Psoas muscle (tissue), 7 donors: ENCODE measurements at regions not wholly inside any gene's neighbourhood (a gene's known extent, or its start where the extent isn't known, plus 50 kb on each side); places are given as distances from the start of the nearest gene placed in this dataset.

ENCODE experiments used
- ATAC-seq, 4 donors: fragments of 200-7000 bp; cut with Tn5 transposase; one replicate each; pipeline ENCODE4 v1.9.1; 2020; ENCODE audit warnings: moderate library complexity in 3 of 4, mild to moderate bottlenecking in 2 of 4
- DNase-seq, 2 donors: peaks; one replicate each; pipeline ENCODE4 v3.0.0-alpha.2; 2020
- H3K27ac ChIP-seq: fragments of 200-600 bp; one replicate; pipeline ENCODE4 v1.8.0; 2022
- H3K27me3 ChIP-seq, 3 donors: fragments of 200-600 bp in 1 of 3; one replicate each; pipeline versions ENCODE4 v1.6.1 to v1.8.0; 2013 to 2022; ENCODE audit warnings: low read length in 2 of 3, mild to moderate bottlenecking in 2 of 3, moderate library complexity in 1 of 3; ENCODE audit not compliant: insufficient read depth in 3 of 3
- H3K36me3 ChIP-seq, 2 donors: fragments of 200-600 bp in 1 of 2; one replicate each; pipeline versions ENCODE4 v1.6.1 to v1.8.0; 2013 to 2022; ENCODE audit warnings: low read depth in 1 of 2, mild to moderate bottlenecking in 1 of 2, moderate library complexity in 1 of 2; ENCODE audit not compliant: insufficient read depth in 1 of 2
- H3K4me1 ChIP-seq: fragments of 200-600 bp; one replicate; pipeline ENCODE4 v1.8.0; 2022
- H3K4me3 ChIP-seq: fragments of 200-600 bp; one replicate; pipeline ENCODE4 v1.8.0; 2022; ENCODE audit warnings: mild to moderate bottlenecking
- H3K9me3 ChIP-seq: fragments of 200-600 bp; one replicate; pipeline ENCODE4 v1.8.0; 2022
- CTCF ChIP-seq: fragments of 200-600 bp; IDR thresholded peaks from one replicate; pipeline ENCODE4 v1.8.0; 2022; ENCODE audit warnings: antibody characterized with exemption
- WGBS, 3 donors: extraction: QIAGEN DNeasy Blood & Tissue Kit; methylation state at CpG; one replicate each; pipeline versions ENCODE4 v1.1.6 to v1.1.7; 2013; 5-methylcytosine and 5-hydroxymethylcytosine counted together
- intact Hi-C, 2 donors: fragments of 100-400 bp; cut with DNase I; formaldehyde crosslinking; loops; one replicate each; pipeline versions ENCODE4 v1.11.0 to v1.14.2; 2022
- donor health status: healthy with polysubstance abuse.
- donor health status: DM: no; HTN: no; CAD: no; lungs with moderate emphysema.
- donor health status: Bipolar disorder and iron deficiency.
- donor health status: healthy.
- donor health status: DM: yes; HTN: yes; CAD: no.
- donor health status: DM: no; HTN: no; CAD: no.
- donor health status: DM: yes; HTN: yes; CAD: no.

GRCh38 chr11:122516686-122517085 is 138.8 kb upstream of the UBASH3B start:
- ATAC-seq = no peak
- DNase-seq = no peak
- no peak for TF ChIP-seq CTCF
- H3K27ac ChIP-seq = no peak overlapping the region
- intact Hi-C loops = no loop called here
- H3K4me1 ChIP-seq = no peaks in the 10 kb centered on the region
- WGBS, 3 donors = 52 to 60% (median 56%) methylated on average over 2 of the region's 2 CpGs
- no peak overlapping the region for H3K4me3 ChIP-seq
- H3K27me3 ChIP-seq = peaks cover 0 to 17% (median 0%) of the 10 kb centered on the region in 3 donors
- no peaks in the 10 kb centered on the region for H3K9me3 ChIP-seq
- H3K36me3 ChIP-seq = no peaks in the 10 kb centered on the region

GRCh38 chr11:122513997-122514396 is 141.5 kb upstream of the UBASH3B start:
- intact Hi-C loops = no loop called here
- ATAC-seq = no peak
- TF ChIP-seq CTCF = no peak
- no peaks in the 10 kb centered on the region for H3K36me3 ChIP-seq
- WGBS, 3 donors = 33 to 72% (median 54%) methylated on average over 2 of the region's 2 CpGs
- no peaks in the 10 kb centered on the region for H3K4me1 ChIP-seq
- DNase-seq = no peak
- no peaks in the 10 kb centered on the region for H3K9me3 ChIP-seq
- peaks cover 0 to 7% (median 0%) of the 10 kb centered on the region in 3 donors for H3K27me3 ChIP-seq
- H3K27ac ChIP-seq = no peak overlapping the region
- no peak overlapping the region for H3K4me3 ChIP-seq

- Histone ChIP-seq H3K4me1 (no peaks in the 10 kb centered on the region), H3K36me3 (no peaks in the 10 kb centered on the region), H3K27me3 (peaks cover 0 to 7% (median 0%) of the 10 kb centered on the region in 3 donors), H3K4me3 (no peak overlapping the region), H3K27ac (no peak overlapping the region), H3K9me3 (no peaks in the 10 kb centered on the region)
- 42 to 52% (median 48%) methylated on average over 2 of the region's 2 CpGs for WGBS, 3 donors
- intact Hi-C loops = no loop called here
- no peak for TF ChIP-seq CTCF
- no peak for ATAC-seq
- no peak for DNase-seq
Measured at GRCh38 chr11:122513328-122513727, 142.2 kb upstream of the UBASH3B start.

- intact Hi-C loops = no loop called here
- TF ChIP-seq CTCF = no peak
- ATAC-seq (no peak), DNase-seq (no peak)
- no peaks in the 10 kb centered on the region for H3K36me3 ChIP-seq
- H3K27ac ChIP-seq = no peak overlapping the region
- WGBS, 3 donors = 81 to 88% (median 82%) methylated on average over 2 of the region's 2 CpGs
- H3K9me3 ChIP-seq = no peaks in the 10 kb centered on the region
- no peak overlapping the region for H3K4me3 ChIP-seq
- H3K4me1 ChIP-seq = no peaks in the 10 kb centered on the region
- H3K27me3 ChIP-seq = peaks cover 0 to 7% (median 0%) of the 10 kb centered on the region in 3 donors
Measured at GRCh38 chr11:122512688-122513087, 142.8 kb upstream of the UBASH3B start.

- Histone ChIP-seq H3K4me3 (no peak overlapping the region), H3K27ac (no peak overlapping the region), H3K9me3 (no peaks in the 10 kb centered on the region), H3K36me3 (no peaks in the 10 kb centered on the region), H3K4me1 (peaks cover 6% of the 10 kb centered on the region), H3K27me3 (no peaks in the 10 kb centered on the region)
- no peak for ATAC-seq
- intact Hi-C loops = loop anchor here (5.0 to 10.0 kb wide), 6 partner anchors 215 to 858 kb away; no protein-coding TSS in a partner anchor
- WGBS, 3 donors = 91 to 93% (median 93%) methylated on average over 15 of the region's 15 CpGs
- no peak for TF ChIP-seq CTCF
- DNase-seq = no peak
Measured at GRCh38 chr11:122509899-122510298, 145.6 kb upstream of the UBASH3B start.
